Stimulated activated CD4-positive, alpha-beta T cell treated with anti-CD3 and anti-CD28 coated beads, Interleukin-15, amount 100 ng/mL, for 48 hours (primary cell): ENCODE measurements at regions not wholly inside any gene's neighbourhood (a gene's known extent, or its start where the extent isn't known, plus 50 kb on each side); places are given as distances from the start of the nearest gene placed in this dataset.
"Not testable (repeated sequence)": the region's sequence is repeated elsewhere in the genome, so short reads cannot be mapped to it uniquely, and the experiment has no call there.

ENCODE experiments used
- DNase-seq, 2 donors: peaks; one replicate each; pipeline ENCODE4 v3.0.0-alpha.2; 2020; ENCODE audit warnings: low read depth in 2 of 2

DNA sequence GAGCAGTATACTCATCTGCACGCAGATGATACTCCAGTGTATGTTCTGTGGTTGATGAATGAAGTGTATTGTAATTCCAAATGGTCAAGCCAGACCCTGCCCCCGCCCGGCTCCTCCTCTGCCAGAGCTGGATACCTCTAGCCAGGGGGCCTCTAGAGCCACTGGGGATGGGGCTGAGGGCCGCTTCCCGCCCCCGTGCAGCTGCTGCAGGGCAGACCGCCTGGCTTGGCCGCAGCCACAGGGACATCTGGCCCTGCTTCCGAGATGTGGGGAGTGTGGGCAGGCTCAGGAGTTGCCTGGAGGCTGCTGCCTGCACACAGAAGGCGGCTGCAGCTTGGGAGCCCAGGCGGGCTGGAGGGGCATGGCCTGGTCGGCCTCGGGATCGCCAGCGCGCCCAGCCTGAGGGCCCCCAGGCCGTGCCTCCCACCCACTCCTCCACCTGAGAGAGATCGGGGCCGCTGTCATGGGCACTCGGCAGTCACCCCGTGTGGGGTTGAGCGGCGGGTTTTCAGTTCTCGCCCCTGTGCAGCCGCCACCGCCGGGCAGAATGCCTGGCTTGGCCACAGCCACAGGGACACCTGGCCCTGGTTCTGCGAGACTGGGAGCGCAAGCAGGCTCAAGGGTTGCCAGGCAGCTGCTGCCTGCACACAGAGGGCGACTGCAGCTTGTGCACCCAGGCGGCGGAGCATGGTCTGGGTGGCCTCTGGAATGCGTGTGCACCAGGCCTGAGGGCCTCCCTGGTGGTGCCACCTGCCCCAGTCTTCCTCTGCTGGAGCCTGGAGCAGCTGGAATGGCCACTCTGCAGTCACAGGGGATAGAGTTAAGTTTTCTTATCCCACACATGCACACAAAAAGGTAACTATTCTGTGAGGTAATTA is 1643.7 kb downstream of the SPATA31A7 start:
- DNase-seq = not testable (repeated sequence)

DNA sequence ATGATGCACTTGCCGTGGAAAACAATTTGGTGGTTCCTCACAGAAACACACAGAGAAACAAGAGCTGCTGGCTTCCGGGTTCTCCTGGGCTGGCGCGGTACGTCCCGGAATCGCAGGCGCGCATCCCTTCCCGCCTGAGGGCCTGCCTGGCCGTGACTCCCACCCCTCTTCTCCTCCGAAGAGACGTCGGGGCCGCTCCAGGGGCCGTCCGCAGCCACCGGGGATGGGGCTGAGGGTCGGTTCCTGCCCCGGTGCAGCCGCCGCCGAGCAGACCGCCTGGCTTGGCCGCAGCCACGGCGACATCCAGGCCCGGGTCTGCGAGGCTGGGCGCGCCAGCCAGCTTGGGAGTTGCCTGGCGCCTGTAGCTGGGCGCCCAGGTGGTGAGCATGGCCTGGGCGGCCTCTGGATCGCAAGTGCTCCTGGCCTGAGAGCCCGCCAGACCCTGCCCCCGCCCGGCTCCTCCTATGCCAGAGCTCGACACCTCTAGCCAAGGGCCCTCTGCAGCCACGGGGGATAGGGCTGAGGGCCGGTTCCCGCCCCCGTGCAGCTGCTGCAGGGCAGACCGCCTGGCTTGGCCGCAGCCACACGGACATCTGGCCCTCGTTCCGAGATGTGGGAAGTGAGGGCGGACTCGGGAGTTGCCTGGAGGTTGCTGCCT is 1647.5 kb downstream of the SPATA31A7 start:
- DNase-seq = peak; percentile 9 to 19

DNA sequence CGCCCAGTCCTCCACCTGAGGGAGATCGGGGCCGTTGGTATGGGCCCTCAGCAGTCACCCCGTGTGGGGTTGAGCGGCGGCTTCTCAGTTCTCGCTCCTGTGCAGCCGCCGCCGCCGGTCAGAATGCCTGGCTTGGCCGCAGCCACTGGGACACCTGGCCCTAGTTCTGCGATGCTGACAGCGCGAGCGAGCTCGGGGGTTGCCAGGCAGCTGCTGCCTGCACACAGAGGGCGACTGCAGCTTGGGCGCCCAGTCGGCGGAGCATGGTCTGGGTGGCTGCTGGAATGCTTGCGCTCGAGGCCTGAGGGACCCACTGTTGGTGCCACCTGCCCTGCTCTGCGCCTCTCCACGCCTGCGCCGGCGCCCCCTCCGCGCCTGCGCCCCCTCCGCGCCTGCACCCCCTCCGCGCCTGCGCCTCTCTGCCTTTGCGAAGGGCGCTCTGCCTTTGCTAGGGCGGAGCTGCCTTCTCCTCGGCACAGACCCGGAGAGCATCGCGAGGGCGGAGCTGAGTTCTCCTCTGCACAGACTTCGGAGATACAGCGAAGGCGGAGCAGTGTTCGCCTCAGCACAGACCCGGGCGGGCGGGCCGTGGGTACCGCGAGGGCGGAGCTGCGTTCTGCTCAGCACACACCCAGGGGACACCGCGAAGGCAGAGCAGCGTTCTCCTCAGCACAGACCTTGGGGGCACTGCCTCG is 1648.3 kb downstream of the SPATA31A7 start:
- peak; percentile 89 to 95 for DNase-seq

DNA sequence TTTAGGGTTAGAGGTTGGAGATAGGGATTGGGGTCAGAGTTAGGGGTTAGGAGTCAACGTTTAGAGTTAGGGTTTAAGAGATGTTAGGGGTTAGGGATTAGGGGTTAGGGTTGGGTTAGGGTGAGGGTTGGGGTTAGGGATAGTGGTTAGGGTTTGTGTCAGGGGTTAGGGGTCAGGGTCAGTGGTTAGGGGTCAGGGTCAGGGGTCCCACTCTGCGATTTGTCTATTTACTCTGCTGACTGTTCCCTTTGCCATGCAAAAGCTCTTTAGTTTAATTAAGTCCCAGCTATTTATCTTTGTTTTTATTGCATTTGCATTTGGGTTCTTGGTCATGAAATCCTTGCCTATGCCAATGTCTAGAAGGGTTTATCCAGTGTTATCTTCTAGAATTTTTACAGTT is 1649.3 kb downstream of the SPATA31A7 start:
- DNase-seq = not testable (repeated sequence)

DNA sequence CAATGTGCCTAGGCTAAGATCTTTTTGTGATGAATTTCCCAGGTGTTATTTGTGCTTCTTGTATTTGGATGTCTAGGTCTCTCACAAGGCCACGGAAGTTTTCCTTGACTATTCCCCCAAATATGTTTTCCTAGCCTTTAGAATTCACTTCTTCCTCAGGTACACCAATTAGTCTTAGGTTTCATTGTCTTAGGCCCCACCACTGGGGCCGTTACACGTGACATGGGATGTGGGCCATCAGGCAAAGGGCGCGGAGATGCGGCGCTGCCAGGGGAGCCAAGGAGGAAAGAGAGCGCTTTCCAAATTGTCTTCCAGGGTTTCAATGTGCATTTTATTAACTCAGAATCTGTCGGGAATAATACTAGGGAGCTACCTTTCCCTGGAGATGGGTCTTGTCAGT is 1653.3 kb downstream of the SPATA31A7 start:
- DNase-seq = not testable (repeated sequence)

DNA sequence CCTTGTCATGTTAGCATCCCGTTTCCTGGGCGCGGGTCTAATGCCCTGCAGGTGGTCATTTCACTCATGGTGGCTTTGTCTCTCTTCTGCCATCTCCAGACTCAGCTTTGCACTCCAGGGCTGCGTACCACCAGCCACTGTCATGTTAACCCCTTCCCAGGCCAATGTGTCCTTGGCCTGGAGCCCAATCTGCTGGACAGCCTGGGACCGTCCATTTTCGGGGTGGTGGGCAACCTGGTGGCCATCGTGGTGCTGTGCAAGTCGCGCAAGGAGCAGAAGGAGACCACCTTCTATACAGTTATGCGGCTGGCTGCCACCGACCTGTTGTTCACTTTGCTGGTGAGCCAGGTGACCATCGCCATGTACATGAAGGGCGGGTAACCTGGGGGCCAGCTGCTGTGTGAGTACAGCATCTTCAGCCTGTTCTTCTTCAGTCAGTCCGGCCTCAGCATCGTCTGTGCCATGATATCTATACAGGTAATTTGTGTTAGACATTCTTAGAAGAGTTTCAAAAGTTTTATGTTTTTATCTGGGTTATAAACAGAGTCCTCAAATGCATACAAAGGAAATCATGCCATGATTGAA is 1654.0 kb downstream of the SPATA31A7 start:
- not testable (repeated sequence) for DNase-seq

DNA sequence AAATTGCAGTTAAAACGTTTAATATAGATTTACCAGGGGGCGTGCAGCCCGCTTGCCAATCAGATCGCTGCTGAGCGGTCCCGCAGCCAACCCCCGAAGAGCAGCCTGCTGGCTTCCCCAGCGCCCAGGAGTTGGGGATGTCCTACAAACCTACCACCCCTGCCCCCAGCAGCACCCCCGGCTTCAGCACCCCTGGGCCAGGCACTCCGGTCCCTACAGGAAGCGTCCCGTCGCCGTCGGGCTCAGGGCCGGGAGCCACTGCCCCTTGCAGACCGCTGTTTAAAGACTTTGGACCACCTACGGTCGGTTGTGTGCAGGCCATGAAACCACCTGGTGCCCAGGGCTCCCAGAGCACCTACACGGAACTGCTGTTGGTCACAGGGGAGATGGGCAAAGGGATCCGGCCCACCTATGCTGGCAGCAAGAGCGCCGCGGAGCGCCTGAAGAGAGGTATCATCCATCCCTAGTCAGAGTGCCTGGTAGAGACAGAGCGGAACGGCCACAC is 1654.9 kb downstream of the SPATA31A7 start:
- not testable (repeated sequence) for DNase-seq

DNA sequence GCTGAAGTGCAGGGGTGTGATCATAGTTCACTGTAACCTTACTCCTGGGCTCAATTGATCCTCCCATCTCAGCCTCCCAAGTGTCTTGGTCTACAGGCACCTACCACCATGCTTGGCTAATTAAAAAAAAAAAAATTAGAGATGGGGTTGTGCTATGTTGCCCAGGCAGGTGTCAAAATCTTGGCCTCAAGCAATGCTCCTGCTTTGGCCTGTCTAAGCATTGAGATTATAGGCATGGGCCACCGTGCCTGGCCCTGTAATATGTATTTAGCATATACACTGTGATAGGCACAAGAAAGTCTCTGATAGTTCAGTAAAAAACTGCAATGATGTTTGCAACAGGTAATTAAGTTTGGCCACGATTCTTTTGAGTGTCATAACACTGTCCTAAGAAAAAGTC is 1658.4 kb downstream of the SPATA31A7 start:
- not testable (repeated sequence) for DNase-seq

DNA sequence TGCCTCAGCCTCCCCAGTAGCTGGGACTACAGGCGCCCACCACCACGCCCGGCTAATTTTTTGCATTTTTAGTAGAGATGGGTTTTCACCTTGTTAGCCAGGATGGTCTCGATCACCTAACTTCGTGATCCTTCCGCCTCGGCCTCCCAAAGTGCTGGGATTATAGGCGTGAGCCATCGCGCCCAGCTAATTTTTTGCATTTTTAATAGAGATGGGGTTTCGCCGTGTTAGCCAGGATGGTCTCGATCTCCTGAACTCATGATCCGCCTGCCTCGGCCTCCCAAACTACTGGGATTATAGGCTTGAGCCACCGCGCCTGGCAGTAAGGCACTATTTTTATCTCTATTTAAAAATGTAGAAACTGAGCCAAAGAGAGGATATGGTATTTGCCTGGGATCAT is 1660.2 kb downstream of the SPATA31A7 start:
- DNase-seq = not testable (repeated sequence)

DNA sequence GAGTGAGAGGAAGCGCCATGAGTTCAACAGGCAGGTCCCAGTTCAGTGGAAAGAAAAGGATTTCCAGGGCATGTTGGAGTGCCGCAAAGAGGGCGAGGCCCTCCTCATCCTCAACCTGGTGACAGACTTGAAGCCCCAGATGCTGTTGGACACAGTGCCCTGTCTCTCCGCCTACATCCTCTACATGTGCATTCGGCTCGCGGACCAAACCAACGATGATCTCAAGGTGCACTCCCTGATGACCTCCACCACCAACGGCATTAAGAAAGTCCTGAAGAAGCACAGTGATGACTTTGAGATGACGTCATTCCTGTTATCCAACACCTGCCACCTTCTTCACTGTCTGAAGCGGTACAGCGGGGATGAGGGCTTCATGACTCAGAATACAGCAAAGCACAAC is 1667.4 kb downstream of the SPATA31A7 start:
- not testable (repeated sequence) for DNase-seq

DNA sequence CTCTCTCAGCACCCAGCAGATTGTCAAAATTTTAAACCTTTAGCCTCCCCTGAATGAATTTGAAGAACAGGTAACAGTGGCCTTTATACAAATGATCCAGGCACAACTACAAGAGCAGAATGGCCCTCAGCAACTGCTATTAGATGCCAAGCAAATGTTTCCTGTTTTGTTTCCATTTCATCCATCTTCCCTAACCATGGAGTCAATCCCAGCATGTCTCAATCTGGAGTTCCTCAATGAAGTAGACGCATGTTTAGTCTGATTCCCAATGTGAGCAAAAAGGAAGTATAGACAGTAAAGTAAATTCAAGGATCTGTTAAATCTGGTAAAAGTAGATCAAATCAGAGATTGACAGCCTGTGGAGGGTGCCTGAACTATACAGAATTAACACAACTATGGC is 1668.4 kb downstream of the SPATA31A7 start:
- DNase-seq = not testable (repeated sequence)

DNA sequence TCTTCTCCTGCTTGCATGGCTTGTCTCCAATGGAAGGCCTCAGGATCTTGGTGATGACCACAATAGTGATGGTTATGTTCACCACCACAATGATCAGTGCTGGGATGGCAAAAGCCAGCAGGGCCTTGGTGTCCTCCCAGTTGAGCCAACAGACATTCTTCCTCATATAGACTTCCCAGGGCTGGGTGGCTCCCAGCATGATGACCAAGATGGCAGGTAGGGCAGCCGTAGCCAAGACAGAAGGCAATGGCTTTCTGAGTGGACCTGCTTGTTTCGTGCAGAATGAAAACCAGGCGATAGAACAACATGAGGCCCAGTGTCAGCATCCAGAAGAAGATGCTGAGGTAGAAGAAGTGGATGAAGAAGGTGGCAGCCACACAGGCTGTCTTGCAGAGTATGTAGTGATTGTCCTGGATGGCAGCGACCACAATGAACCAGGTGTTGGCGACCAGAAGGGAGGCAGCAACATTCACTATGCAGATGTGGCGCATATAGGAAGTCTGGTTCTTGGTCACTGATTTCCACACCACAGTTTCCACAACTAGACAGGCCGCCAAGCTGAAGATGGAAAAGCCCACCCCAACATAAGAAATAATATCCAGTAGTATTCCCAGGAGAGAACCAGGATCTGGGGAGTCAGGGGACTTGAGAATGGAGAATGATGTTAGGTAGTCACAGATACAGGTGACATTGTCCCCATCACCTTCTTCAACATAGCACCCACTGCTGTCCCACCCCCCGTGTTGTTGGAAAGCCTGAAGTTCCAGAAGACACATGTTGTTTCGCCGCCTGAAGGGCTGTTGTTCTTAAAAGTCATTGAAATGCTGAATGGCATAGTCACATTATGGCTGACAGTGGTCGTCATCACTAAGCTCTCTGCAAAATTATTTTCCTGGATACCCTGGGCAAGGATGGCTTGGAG is 1671.4 kb downstream of the SPATA31A7 start:
- DNase-seq = not testable (repeated sequence)

DNA sequence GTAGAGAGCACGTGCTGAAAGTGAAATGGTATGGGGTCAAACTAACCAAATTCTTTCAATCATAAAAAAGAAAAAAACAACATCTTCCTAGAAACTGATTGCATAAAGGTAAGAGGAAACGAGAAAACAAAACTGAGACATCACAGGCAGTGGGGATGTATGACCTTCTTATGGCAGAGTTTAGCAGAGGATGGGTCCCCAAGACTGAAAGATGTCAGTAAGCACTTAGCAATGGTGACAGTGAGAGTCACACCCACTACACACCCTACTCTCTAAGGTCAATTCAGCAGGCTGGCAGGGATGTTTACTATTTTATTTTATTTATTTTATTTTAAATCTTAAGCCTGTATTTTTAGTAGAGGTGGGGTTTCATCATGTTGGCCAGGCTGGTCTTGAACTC is 1672.3 kb downstream of the SPATA31A7 start:
- not testable (repeated sequence) for DNase-seq

DNA sequence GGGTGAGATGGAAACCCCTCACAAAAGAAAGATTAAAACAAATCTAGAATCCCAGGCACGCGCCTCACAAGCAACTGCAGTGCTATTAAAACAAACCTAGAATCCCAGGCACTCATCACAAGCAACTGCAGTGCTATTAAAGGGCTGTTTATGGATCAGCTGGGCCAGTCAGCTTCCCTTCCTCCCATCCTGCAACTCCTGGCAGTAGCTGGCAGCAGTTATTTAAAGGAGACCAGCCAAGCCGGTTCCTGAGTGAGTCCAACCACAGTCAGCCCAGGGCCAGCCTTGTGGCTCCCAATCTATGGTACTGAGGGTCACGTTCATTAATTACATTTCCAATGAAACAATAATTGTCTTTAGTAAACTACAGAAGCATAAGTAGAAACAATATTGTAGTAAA is 1673.5 kb downstream of the SPATA31A7 start:
- DNase-seq = not testable (repeated sequence)

DNA sequence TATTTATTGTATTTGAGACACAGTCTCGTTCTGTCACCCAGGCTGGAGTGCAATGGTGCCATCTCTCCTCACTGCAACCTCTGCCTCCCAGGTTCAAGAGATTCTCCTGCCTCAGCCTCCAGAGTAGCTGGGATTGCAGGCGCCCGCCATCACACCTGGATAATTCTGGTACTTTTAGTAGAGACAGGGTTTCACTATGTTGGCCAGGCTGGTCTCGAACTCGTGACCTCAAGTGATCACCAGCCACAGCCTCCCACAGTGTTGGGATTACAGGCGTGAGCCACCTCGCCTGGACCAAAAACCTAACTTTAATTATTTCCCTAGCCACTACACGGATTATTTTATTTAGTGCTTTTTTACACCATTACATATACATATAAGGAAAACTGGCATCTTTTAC is 1674.0 kb downstream of the SPATA31A7 start:
- not testable (repeated sequence) for DNase-seq

DNA sequence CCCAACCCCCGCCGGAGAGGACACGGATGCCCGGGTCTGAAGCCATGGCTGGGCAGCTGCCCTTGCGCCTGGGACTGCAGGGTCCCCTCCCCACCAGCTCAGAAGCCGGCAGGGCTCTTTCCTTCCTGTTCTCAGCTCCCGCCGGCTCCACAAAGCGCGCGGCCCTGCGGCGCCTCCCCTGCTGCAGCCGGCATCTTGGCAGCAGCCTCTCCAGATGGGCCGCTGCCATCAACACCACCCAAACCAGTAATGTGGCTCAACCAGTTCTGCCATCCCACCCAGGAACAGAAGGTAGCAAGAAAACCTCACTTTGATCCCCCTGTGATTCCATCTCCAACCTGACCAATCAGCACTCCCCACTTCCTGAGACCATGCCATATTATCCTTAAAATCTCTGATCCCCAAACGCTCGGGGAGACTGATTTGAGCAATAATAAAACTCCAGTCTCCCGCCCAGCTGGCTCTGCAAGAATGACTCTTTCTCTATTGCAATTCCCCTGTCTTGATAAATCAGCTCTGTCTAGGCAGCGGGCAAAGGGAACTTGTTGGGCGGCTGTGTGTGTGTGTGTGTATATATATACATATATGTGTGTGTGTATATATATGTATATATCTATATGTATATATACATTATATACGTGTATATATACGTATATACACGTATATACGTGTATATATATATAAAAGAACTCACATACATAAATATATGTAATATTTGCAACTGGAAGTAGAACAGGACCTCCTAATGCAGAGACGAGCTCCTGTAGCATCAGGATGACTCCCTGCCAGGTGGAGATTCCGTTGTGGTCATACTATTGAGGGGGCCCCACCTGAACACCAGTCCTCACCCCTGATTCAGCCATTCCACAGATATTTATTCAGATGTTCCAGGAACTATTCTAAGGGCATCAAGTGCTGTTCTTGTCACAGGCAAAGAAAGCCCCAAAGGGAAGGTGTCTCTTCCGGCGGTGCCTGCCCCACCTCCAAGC is 1674.9 kb downstream of the SPATA31A7 start:
- DNase-seq = not testable (repeated sequence)

DNA sequence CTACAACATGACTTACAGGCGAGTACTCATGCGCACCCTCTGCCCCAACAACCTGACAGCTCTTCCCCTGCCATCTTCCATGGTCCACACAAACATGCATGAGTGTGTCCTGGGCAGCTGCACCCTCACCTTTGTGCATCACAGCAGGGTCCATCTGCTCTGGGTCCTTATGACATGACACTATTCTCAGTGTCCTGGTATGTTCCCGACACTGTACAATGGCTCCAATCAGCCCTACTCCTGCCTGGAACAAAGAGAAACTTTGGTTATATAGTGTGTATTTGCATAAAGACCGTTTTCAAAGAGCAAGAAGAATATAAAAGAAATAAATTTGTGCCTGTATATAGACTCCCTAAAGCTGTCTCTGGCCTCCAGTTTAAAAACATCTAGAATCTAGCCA is 1679.2 kb downstream of the SPATA31A7 start:
- DNase-seq = not testable (repeated sequence)

DNA sequence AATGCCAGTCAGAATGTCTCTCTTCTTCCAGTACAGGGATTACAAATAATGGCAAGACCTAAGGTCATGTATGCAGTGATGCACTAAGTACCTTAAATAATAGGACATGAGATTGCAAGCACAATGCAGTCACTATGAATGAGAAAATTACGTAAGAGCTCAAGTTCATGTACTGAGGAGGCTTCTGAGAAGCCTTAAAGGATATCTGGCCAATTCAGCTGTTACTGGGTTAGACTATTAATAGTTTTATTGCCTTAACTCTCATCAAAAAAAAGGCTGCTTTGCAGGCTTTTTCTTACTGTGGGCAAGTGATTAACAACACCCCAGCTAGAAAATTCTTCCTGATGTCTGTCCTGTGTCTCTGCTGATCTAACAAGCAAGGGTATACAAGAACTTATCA is 1681.9 kb downstream of the SPATA31A7 start:
- DNase-seq = not testable (repeated sequence)

DNA sequence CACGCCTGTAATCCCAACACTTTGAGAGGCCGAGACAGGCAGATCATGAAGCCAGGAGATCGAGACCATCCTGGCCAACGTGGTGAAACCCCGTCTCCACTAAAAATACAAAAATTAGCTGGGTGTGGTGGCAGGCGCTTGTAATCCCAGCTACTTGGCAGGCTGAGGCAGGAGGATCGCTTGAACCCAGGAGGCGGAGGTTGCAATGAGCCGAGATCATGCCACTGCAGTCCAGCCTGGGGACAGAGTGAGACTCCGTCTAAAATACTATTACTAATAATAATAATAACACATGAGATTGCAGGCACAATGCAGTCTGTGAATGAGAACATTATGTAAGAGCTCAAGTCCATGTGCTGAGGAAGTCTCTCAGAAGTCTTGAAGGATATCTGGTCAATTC is 1684.4 kb downstream of the SPATA31A7 start:
- not testable (repeated sequence) for DNase-seq
